ENCODE measurements at regions not wholly inside any gene's neighbourhood (a gene's known extent, or its start where the extent isn't known, plus 50 kb on each side); places are given as distances from the start of the nearest gene placed in this dataset.

DNA sequence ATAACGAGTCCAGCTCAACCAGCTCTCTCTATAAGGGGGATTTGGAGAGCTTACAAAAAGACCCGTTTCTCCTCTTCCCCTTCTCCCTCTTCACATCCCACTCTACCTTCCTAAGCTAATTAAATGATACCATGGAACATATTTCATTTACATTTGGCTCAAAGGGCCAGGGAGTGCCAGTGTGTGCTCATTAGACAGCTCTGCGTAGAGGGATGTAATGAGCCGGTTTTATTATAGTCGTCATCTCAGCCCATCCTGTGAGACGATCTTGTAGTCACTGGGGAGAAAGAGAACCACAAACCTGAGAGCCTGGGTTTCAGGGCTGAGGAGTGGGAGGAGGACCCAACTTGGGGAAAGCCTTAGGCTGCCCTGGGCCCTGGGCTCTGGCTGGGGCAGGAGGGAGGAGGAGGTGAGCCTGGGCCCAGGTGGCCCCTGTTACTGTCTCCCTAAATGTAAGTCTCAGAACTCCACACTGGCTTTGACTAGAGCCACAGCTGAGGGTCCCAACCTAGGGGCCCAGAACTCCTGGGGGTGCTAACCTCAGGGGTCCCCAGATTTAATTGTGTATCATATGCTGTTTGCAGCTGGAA is 354.6 kb downstream of the MATN1 start:
- in situ Hi-C loops (cut with MboI) (no loop called here), intact Hi-C loops (cut with micrococcal nuclease; ENCODE audit: unreplicated experiment) (no loop called here)
- H3K36me3 ChIP-seq (ENCODE audit: control insufficient read depth in 2 of 2, insufficient read depth in 2 of 2, low read length in 1 of 2): no peaks in the 10 kb centered on the region
- H3K27ac ChIP-seq (ENCODE audit: control insufficient read depth, insufficient read depth): no peak overlapping the region
- H3K4me3 ChIP-seq: no peak overlapping the region
- POLR2A ChIA-PET: no interaction called here
- SMC1A ChIA-PET (ENCODE audit: uncharacterized antibody, unreplicated experiment): no interaction called here
- H2AFZ ChIP-seq (ENCODE audit: control insufficient read depth, low read depth, low read length): no peak overlapping the region
- H3K4me1 ChIP-seq (ENCODE audit: control insufficient read depth, insufficient read depth, low read length): no peaks in the 10 kb centered on the region
- RAD21 ChIA-PET (ENCODE audit: unreplicated experiment): no interaction called here
- no peak for TF ChIP-seq GATAD2B (conservative IDR thresholded peaks at IDR 0.05; ENCODE audit: low read depth)
- TF ChIP-seq MTA2 (IDR thresholded peaks at IDR 0.05; ENCODE audit: low read depth): no peak
- no peak for TF ChIP-seq POLR2A (IDR thresholded peaks at IDR 0.05; ENCODE audit: low read depth, low read length)
- TF ChIP-seq JUND (IDR thresholded peaks at IDR 0.05; ENCODE audit: low read depth, low read length): no peak
- TF ChIP-seq ATF7 (IDR thresholded peaks at IDR 0.05; ENCODE audit: low read depth): no peak
- no peak for TF ChIP-seq RELB (IDR thresholded peaks at IDR 0.05; ENCODE audit: low read depth)
- no peak for TF ChIP-seq MYC (IDR thresholded peaks at IDR 0.05; ENCODE audit: insufficient read depth, insufficient read length, insufficient replicate concordance, low read length, severe bottlenecking)
- no peak for TF ChIP-seq ZNF217 (IDR thresholded peaks at IDR 0.05)
- TF ChIP-seq, protein P1, sequence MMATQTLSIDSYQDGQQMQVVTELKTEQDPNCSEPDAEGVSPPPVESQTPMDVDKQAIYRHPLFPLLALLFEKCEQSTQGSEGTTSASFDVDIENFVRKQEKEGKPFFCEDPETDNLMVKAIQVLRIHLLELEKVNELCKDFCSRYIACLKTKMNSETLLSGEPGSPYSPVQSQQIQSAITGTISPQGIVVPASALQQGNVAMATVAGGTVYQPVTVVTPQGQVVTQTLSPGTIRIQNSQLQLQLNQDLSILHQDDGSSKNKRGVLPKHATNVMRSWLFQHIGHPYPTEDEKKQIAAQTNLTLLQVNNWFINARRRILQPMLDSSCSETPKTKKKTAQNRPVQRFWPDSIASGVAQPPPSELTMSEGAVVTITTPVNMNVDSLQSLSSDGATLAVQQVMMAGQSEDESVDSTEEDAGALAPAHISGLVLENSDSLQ (IDR thresholded peaks at IDR 0.05): no peak
- no peak for TF ChIP-seq RCOR1 (conservative IDR thresholded peaks at IDR 0.05; ENCODE audit: low read depth, low read length)
- no peak for TF ChIP-seq ETV6 (conservative IDR thresholded peaks at IDR 0.05 in 1 of 2, IDR thresholded peaks at IDR 0.05 in 1 of 2; ENCODE audit: borderline replicate concordance in 1 of 2, low read depth in 1 of 2)
- TF ChIP-seq, protein P2, sequence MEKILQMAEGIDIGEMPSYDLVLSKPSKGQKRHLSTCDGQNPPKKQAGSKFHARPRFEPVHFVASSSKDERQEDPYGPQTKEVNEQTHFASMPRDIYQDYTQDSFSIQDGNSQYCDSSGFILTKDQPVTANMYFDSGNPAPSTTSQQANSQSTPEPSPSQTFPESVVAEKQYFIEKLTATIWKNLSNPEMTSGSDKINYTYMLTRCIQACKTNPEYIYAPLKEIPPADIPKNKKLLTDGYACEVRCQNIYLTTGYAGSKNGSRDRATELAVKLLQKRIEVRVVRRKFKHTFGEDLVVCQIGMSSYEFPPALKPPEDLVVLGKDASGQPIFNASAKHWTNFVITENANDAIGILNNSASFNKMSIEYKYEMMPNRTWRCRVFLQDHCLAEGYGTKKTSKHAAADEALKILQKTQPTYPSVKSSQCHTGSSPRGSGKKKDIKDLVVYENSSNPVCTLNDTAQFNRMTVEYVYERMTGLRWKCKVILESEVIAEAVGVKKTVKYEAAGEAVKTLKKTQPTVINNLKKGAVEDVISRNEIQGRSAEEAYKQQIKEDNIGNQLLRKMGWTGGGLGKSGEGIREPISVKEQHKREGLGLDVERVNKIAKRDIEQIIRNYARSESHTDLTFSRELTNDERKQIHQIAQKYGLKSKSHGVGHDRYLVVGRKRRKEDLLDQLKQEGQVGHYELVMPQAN (conservative IDR thresholded peaks at IDR 0.05): no peak
- no peak for TF ChIP-seq TAF1 (IDR thresholded peaks at IDR 0.05; ENCODE audit: borderline replicate concordance, low read depth, low read length)
- no peak for TF ChIP-seq DPF2 (IDR thresholded peaks at IDR 0.05)
- TF ChIP-seq, protein P3, sequence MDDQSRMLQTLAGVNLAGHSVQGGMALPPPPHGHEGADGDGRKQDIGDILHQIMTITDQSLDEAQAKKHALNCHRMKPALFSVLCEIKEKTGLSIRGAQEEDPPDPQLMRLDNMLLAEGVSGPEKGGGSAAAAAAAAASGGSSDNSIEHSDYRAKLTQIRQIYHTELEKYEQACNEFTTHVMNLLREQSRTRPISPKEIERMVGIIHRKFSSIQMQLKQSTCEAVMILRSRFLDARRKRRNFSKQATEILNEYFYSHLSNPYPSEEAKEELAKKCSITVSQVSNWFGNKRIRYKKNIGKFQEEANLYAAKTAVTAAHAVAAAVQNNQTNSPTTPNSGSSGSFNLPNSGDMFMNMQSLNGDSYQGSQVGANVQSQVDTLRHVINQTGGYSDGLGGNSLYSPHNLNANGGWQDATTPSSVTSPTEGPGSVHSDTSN (IDR thresholded peaks at IDR 0.05; ENCODE audit: insufficient replicate concordance, low read depth, low read length): no peak
- TF ChIP-seq IKZF1 (conservative IDR thresholded peaks at IDR 0.05): no peak
- TF ChIP-seq RELA (IDR thresholded peaks at IDR 0.05; ENCODE audit: borderline replicate concordance, partially characterized antibody): no peak
- TF ChIP-seq SP1 (IDR thresholded peaks at IDR 0.05; ENCODE audit: low read depth, low read length): no peak
- no peak for TF ChIP-seq IKZF2 (IDR thresholded peaks at IDR 0.05)
- no peak overlapping the region for H3K4me2 ChIP-seq (ENCODE audit: control insufficient read depth, insufficient read depth)
- H3K27me3 ChIP-seq (replicated peaks in 1 of 2; ENCODE audit: control insufficient read depth in 2 of 2, insufficient read depth in 2 of 2, low read length in 1 of 2): peaks cover 0 to 2% of the 10 kb centered on the region in 2 experiments; a peak in 2 of 4 replicates
- H4K20me1 ChIP-seq (ENCODE audit: control insufficient read depth, insufficient read depth): no peaks in the 10 kb centered on the region
- no peaks in the 10 kb centered on the region for H3K9me3 ChIP-seq (replicated peaks; ENCODE audit: control insufficient read depth, insufficient read depth, low read length)
- H3K9ac ChIP-seq (ENCODE audit: control insufficient read depth, insufficient read depth, low read length): no peak overlapping the region
- CTCF ChIA-PET: no interaction called here
- 17% methylated on average over 6 of the region's 6 CpGs for WGBS (ENCODE audit: insufficient coverage, insufficient replicate concordance, low lambda C conversion rate, missing lambda C conversion rate)
- FAIRE-seq: no peak
- no peak for DNase-seq (ENCODE audit: low read depth, low spot score)
- no peaks in the 10 kb centered on the region for H3K79me2 ChIP-seq (ENCODE audit: control insufficient read depth, insufficient read depth, low read length)
- ATAC-seq: no peak
- no TSS peak for BruUV-seq (replicated peaks)
